ENCODE measurements at regions not wholly inside any gene's neighbourhood (a gene's known extent, or its start where the extent isn't known, plus 50 kb on each side); places are given as distances from the start of the nearest gene placed in this dataset.

GRCh38 chr2:166766220-166766619 is 122.1 kb upstream of the XIRP2 start:
- no peaks in the 10 kb centered on the region for H3K4me1 ChIP-seq (ENCODE audit: control insufficient read depth in 1 of 2, insufficient read depth in 2 of 2, low read depth in 1 of 2, low read length in 1 of 2)
- H3K4me2 ChIP-seq, result no peak overlapping the region
- no peak overlapping the region for H3K9ac ChIP-seq
- TF ChIP-seq GABPA (IDR thresholded peaks at IDR 0.05; ENCODE audit: low read depth) (no peak), SIN3A (IDR thresholded peaks at IDR 0.05; ENCODE audit: borderline replicate concordance, low read depth, low read length) (no peak), USF2 (IDR thresholded peaks at IDR 0.05; ENCODE audit: borderline replicate concordance, low read depth, low read length) (no peak), NRF1 (IDR thresholded peaks at IDR 0.05; ENCODE audit: low read depth, low read length) (no peak), RCOR1 (IDR thresholded peaks at IDR 0.05; ENCODE audit: low read length) (no peak), TEAD4 (IDR thresholded peaks at IDR 0.05; ENCODE audit: borderline replicate concordance, insufficient read depth) (no peak), FOXJ3 (CRISPR knock-in tag; IDR thresholded peaks at IDR 0.05) (no peak)
- H3K9me2 ChIP-seq, result no peaks in the 10 kb centered on the region
- H4K20me1 ChIP-seq (ENCODE audit: insufficient read depth), result no peaks in the 10 kb centered on the region
- H3K79me2 ChIP-seq (ENCODE audit: insufficient read depth), result no peaks in the 10 kb centered on the region
- CTCF ChIA-PET, result no interaction called here
- POLR2A ChIA-PET, result no interaction called here
- no peaks in the 10 kb centered on the region for H3K9me3 ChIP-seq
- no peaks in the 10 kb centered on the region for H3F3A ChIP-seq (replicated peaks; ENCODE audit: insufficient read depth)
- DNase-seq, result no peak
- no peak overlapping the region for H2AFZ ChIP-seq (ENCODE audit: low read depth)
- H3K36me3 ChIP-seq (replicated peaks in 1 of 2; ENCODE audit: control insufficient read depth in 1 of 2, insufficient read depth in 2 of 2, low read length in 1 of 2), result no peaks in the 10 kb centered on the region
- H3K27me3 ChIP-seq (ENCODE audit: insufficient read depth), result no peaks in the 10 kb centered on the region
- 56% methylated on average over 6 of the region's 6 CpGs for WGBS (ENCODE audit: low lambda C conversion rate)
- no peak overlapping the region for H3K27ac ChIP-seq (ENCODE audit: low read depth in 2 of 2, low read length in 1 of 2)
- H3K4me3 ChIP-seq (ENCODE audit: low read depth in 2 of 2, low read length in 1 of 2), result no peak overlapping the region

- H3F3A ChIP-seq (replicated peaks; ENCODE audit: insufficient read depth), result no peaks in the 10 kb centered on the region
- H3K4me2 ChIP-seq, result no peak overlapping the region
- H3K27me3 ChIP-seq (ENCODE audit: insufficient read depth), result no peaks in the 10 kb centered on the region
- WGBS (ENCODE audit: low lambda C conversion rate), result 29% methylated on average over 1 of the region's 1 CpG
- no peaks in the 10 kb centered on the region for H3K79me2 ChIP-seq (ENCODE audit: insufficient read depth)
- TF ChIP-seq FOSL2 (IDR thresholded peaks at IDR 0.05; ENCODE audit: borderline replicate concordance, low read depth) (no peak), TAF1 (IDR thresholded peaks at IDR 0.05; ENCODE audit: borderline replicate concordance, low read depth, low read length) (no peak), ELF1 (IDR thresholded peaks at IDR 0.05) (no peak), RXRA (IDR thresholded peaks at IDR 0.05; ENCODE audit: borderline replicate concordance, low read depth) (no peak), RFX5 (IDR thresholded peaks at IDR 0.05; ENCODE audit: low read length) (no peak), JUND (IDR thresholded peaks at IDR 0.05) (no peak), YY1 (IDR thresholded peaks at IDR 0.05; ENCODE audit: low read depth) (no peak), GABPA (IDR thresholded peaks at IDR 0.05; ENCODE audit: low read depth) (no peak), REST (IDR thresholded peaks at IDR 0.05; ENCODE audit: low read depth, low read length) (no peak), SIN3A (IDR thresholded peaks at IDR 0.05; ENCODE audit: borderline replicate concordance, low read depth, low read length) (no peak), EP300 (IDR thresholded peaks at IDR 0.05; ENCODE audit: borderline replicate concordance in 1 of 2, low read depth in 1 of 2, low read length in 1 of 2) (no peak), MEF2A (IDR thresholded peaks at IDR 0.05; ENCODE audit: borderline replicate concordance, low read depth) (no peak), FOXM1 (IDR thresholded peaks at IDR 0.05; ENCODE audit: low read depth) (no peak), SMC3 (IDR thresholded peaks at IDR 0.05; ENCODE audit: low read depth, low read length) (no peak), RCOR1 (IDR thresholded peaks at IDR 0.05; ENCODE audit: low read length) (no peak), RAD21 (IDR thresholded peaks at IDR 0.05; ENCODE audit: low read length) (no peak), TCF12 (IDR thresholded peaks at IDR 0.05) (no peak)
- no peak overlapping the region for H3K27ac ChIP-seq (ENCODE audit: low read depth in 2 of 2, low read length in 1 of 2)
- DNase-seq, result no peak
- CTCF ChIA-PET, result no interaction called here
- no peaks in the 10 kb centered on the region for H3K9me3 ChIP-seq
- H3K36me3 ChIP-seq (replicated peaks in 1 of 2; ENCODE audit: control insufficient read depth in 1 of 2, insufficient read depth in 2 of 2, low read length in 1 of 2), result no peaks in the 10 kb centered on the region
- H3K4me3 ChIP-seq (ENCODE audit: low read depth in 2 of 2, low read length in 1 of 2), result no peak overlapping the region
- POLR2A ChIA-PET, result no interaction called here
- H3K9me2 ChIP-seq, result no peaks in the 10 kb centered on the region
- H3K9ac ChIP-seq, result no peak overlapping the region
- H2AFZ ChIP-seq (ENCODE audit: low read depth), result no peak overlapping the region
- no peaks in the 10 kb centered on the region for H4K20me1 ChIP-seq (ENCODE audit: insufficient read depth)
- no peaks in the 10 kb centered on the region for H3K4me1 ChIP-seq (ENCODE audit: control insufficient read depth in 1 of 2, insufficient read depth in 2 of 2, low read depth in 1 of 2, low read length in 1 of 2)
Measured at GRCh38 chr2:166765141-166765540, 123.1 kb upstream of the XIRP2 start.

Measured in SK-N-SH (cell line).